Neural progenitor cell (in vitro differentiated cells): ENCODE measurements at regions not wholly inside any gene's neighbourhood (a gene's known extent, or its start where the extent isn't known, plus 50 kb on each side); places are given as distances from the start of the nearest gene placed in this dataset.

Experiments used
- EZH2 ChIP-seq: fragments of 200-600 bp; sonication (generic); IDR thresholded peaks from 2 replicates; pipeline ENCODE4 v1.6.1; 2017; ENCODE audit warnings: antibody characterized with exemption, mild to moderate bottlenecking, moderate library complexity
- TF ChIP-seq, protein P1 (sequence below): fragments of 200-600 bp; sonication (generic); IDR thresholded peaks from 2 replicates; pipeline ENCODE4 v1.5.1; 2017; ENCODE audit warnings: antibody characterized with exemption, mild to moderate bottlenecking

DNA sequence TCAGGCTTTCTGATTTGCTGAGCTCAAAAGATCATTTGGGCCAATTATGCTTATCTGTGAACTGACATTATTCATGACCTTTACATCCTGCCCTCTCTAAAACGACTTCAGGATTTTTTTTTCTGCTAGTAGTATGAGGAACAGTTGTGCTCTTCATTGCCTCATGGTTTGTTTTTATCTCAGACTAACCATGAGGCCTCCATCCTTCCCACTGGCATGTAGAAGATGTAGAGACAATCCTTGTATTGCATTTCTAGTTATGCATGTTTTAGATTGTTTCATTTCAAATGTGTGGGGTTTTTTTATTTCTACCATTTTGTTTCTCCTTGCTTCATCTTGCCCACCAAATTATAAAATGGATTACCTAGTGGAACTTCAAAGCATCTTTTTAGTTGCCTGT lies 82.8 kb upstream of the C1orf87 start:
- TF ChIP-seq, protein P1, sequence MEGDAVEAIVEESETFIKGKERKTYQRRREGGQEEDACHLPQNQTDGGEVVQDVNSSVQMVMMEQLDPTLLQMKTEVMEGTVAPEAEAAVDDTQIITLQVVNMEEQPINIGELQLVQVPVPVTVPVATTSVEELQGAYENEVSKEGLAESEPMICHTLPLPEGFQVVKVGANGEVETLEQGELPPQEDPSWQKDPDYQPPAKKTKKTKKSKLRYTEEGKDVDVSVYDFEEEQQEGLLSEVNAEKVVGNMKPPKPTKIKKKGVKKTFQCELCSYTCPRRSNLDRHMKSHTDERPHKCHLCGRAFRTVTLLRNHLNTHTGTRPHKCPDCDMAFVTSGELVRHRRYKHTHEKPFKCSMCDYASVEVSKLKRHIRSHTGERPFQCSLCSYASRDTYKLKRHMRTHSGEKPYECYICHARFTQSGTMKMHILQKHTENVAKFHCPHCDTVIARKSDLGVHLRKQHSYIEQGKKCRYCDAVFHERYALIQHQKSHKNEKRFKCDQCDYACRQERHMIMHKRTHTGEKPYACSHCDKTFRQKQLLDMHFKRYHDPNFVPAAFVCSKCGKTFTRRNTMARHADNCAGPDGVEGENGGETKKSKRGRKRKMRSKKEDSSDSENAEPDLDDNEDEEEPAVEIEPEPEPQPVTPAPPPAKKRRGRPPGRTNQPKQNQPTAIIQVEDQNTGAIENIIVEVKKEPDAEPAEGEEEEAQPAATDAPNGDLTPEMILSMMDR: no peak
- TF ChIP-seq EZH2: no peak
